HCT116 (cell line): ENCODE measurements at regions not wholly inside any gene's neighbourhood (a gene's known extent, or its start where the extent isn't known, plus 50 kb on each side); places are given as distances from the start of the nearest gene placed in this dataset.

ENCODE experiments used
- ATAC-seq: fragments of 200-7000 bp; cut with Tn5 transposase; 2 replicates; pipeline ENCODE4 v1.9.1; 2020; ENCODE audit warnings: mild to moderate bottlenecking, moderate library complexity
- BruUV-seq: library from RNA; stranded (reverse); fragments of 400-500 nt; replicated peaks from 2 replicates; lab custom pipeline; 2021; lab: Mats Ljungman, UMichigan
- CTCF ChIA-PET: fragments of 300-600 bp; sonication (Branson Sonifier 250); formaldehyde crosslinking; loops from one replicate; lab custom pipeline; 2021; ENCODE audit warnings: antibody characterized with exemption; lab: Charles Lee
- POLR2A ChIA-PET: fragments of 300-600, 350-600 bp; sonication (Branson Sonifier 250); formaldehyde crosslinking; loops from one replicate; lab custom pipeline; 2021; ENCODE audit warnings: antibody characterized with exemption; lab: Charles Lee
- RAD21 ChIA-PET, 2 experiments: fragments of 300-600 bp; sonication (Branson Sonifier 250); formaldehyde crosslinking; loops; one replicate each; lab custom pipeline; 2023; ENCODE audit warnings: low total read pairs in 2 of 2; ENCODE audit not compliant: uncharacterized antibody in 2 of 2, unreplicated experiment in 2 of 2, low non-redundant PET in 1 of 2; lab: Charles Lee
- DNase-seq: peaks from one replicate; pipeline ENCODE4 v3.0.0-alpha.2; 2010; ENCODE audit warnings: low read depth, low spot score
- H2AFZ ChIP-seq: fragments of 200-600 bp; shearing (Covaris generic), sonication (generic); 2 replicates; pipeline ENCODE4 v1.6.1; 2017; ENCODE audit warnings: low read depth, mixed run types, mixed read lengths, antibody characterized with exemption, low read length; ENCODE audit not compliant: poor library complexity, severe bottlenecking
- H3K27ac ChIP-seq: 2 replicates; pipeline ENCODE4 v1.5.1; 2012; ENCODE audit warnings: low read depth, low read length
- H3K27me3 ChIP-seq: fragments of 200-600 bp; sonication (generic); 2 replicates; pipeline ENCODE4 v1.6.1; 2016; ENCODE audit warnings: mixed run types, low read length, mixed read lengths; ENCODE audit not compliant: insufficient read depth
- H3K36me3 ChIP-seq, 2 experiments: fragments of 200-500 bp in 1 of 2; fragments of 200-600 bp in 1 of 2; sonication (Bioruptor generic) in 1 of 2; sonication (generic) in 1 of 2; 2 replicates each; pipeline versions ENCODE4 v1.5.1 to v1.6.1; 2014 to 2016; ENCODE audit warnings: low read length in 2 of 2, inconsistent platforms in 1 of 2, mixed read lengths in 1 of 2, mixed run types in 1 of 2; ENCODE audit not compliant: insufficient read depth in 2 of 2, control insufficient read depth in 1 of 2
- H3K4me1 ChIP-seq, 2 experiments: fragments of 200-600 bp in 1 of 2; sonication (generic) in 1 of 2; 2 replicates each; pipeline versions ENCODE4 v1.5.1 to v1.6.1; 2012 to 2017; ENCODE audit warnings: low read length in 2 of 2, inconsistent platforms in 1 of 2, mild to moderate bottlenecking in 1 of 2, mixed read lengths in 1 of 2, mixed run types in 1 of 2, moderate library complexity in 1 of 2; ENCODE audit not compliant: insufficient read depth in 2 of 2, control insufficient read depth in 1 of 2
- H3K4me2 ChIP-seq: fragments of 200-600 bp; sonication (generic); 2 replicates; pipeline ENCODE4 v1.6.1; 2017; ENCODE audit warnings: mixed run types, low read length, mixed read lengths
- H3K4me3 ChIP-seq, 2 experiments: fragments of 200-600 bp in 1 of 2; sonication (generic) in 1 of 2; replicated peaks in 1 of 2; 2 replicates each; pipeline ENCODE4 v1.5.1; 2011 to 2016; ENCODE audit warnings: low read length in 2 of 2, control low read depth in 1 of 2, low read depth in 1 of 2, mild to moderate bottlenecking in 1 of 2, mixed read lengths in 1 of 2, mixed run types in 1 of 2
- H3K79me2 ChIP-seq: fragments of 200-600 bp; sonication (generic); 2 replicates; pipeline ENCODE4 v1.6.1; 2017; ENCODE audit warnings: mild to moderate bottlenecking, mixed run types, low read length, moderate library complexity, mixed read lengths; ENCODE audit not compliant: insufficient read depth
- H3K9ac ChIP-seq: fragments of 200-600 bp; sonication (generic); 2 replicates; pipeline ENCODE4 v1.6.1; 2016; ENCODE audit warnings: low read length, mixed read lengths
- H3K9me2 ChIP-seq: fragments of 200-600 bp; sonication (generic), shearing (Covaris generic); 2 replicates; pipeline ENCODE4 v1.6.1; 2017; ENCODE audit warnings: mixed run types, mild to moderate bottlenecking, moderate library complexity; ENCODE audit not compliant: insufficient read depth
- H3K9me3 ChIP-seq, 2 experiments: fragments of 200-500 bp in 1 of 2; fragments of 200-600 bp in 1 of 2; sonication (Bioruptor generic) in 1 of 2; sonication (generic) in 1 of 2; 2 replicates each; pipeline ENCODE4 v1.6.1; 2014 to 2017; ENCODE audit warnings: low read length in 2 of 2, mixed read lengths in 2 of 2, inconsistent platforms in 1 of 2, low read depth in 1 of 2, mild to moderate bottlenecking in 1 of 2, mixed run types in 1 of 2, moderate library complexity in 1 of 2; ENCODE audit not compliant: control insufficient read depth in 1 of 2, insufficient read depth in 1 of 2
- H4K20me1 ChIP-seq: fragments of 200-600 bp; sonication (generic), shearing (Covaris generic); 2 replicates; pipeline ENCODE4 v1.6.1; 2017; ENCODE audit warnings: mixed run types, mild to moderate bottlenecking, moderate library complexity; ENCODE audit not compliant: insufficient read depth
- ATF3 ChIP-seq: IDR thresholded peaks from 2 replicates; pipeline ENCODE4 v1.6.1; 2012
- CBX3 ChIP-seq: IDR thresholded peaks from 2 replicates; pipeline ENCODE4 v1.6.1; 2012; ENCODE audit warnings: low read depth
- CEBPB ChIP-seq: IDR thresholded peaks from 2 replicates; pipeline ENCODE4 v1.6.1; 2012; ENCODE audit warnings: low read depth
- EZH2 ChIP-seq: fragments of 200-600 bp; sonication (generic); IDR thresholded peaks from 2 replicates; pipeline ENCODE4 v1.6.1; 2017; ENCODE audit warnings: antibody characterized with exemption, mixed run types
- EZH2phosphoT487 ChIP-seq: fragments of 200-600 bp; IDR thresholded peaks from 2 replicates; pipeline ENCODE4 v1.6.1; 2018; ENCODE audit warnings: antibody characterized with exemption, borderline replicate concordance
- FOSL1 ChIP-seq: IDR thresholded peaks from 2 replicates; pipeline ENCODE4 v1.6.1; 2012; ENCODE audit warnings: low read depth
- MAX ChIP-seq: IDR thresholded peaks from 2 replicates; pipeline ENCODE4 v1.6.1; 2012
- POLR2AphosphoS5 ChIP-seq: IDR thresholded peaks from 2 replicates; pipeline ENCODE4 v1.6.1; 2011; ENCODE audit warnings: mild to moderate bottlenecking, low read depth, low read length, moderate library complexity
- RAD21 ChIP-seq: IDR thresholded peaks from 2 replicates; pipeline ENCODE4 v1.6.1; 2012; ENCODE audit warnings: low read depth, mild to moderate bottlenecking
- REST ChIP-seq: IDR thresholded peaks from 2 replicates; pipeline ENCODE4 v1.6.1; 2012; ENCODE audit warnings: low read depth
- SIN3A ChIP-seq: IDR thresholded peaks from 2 replicates; pipeline ENCODE4 v1.6.1; 2012; ENCODE audit warnings: low read depth
- SP1 ChIP-seq: IDR thresholded peaks from 2 replicates; pipeline ENCODE4 v1.6.1; 2012; ENCODE audit warnings: low read depth
- SRF ChIP-seq: IDR thresholded peaks from 2 replicates; pipeline ENCODE4 v1.6.1; 2012; ENCODE audit warnings: low read depth
- YY1 ChIP-seq: IDR thresholded peaks from 2 replicates; pipeline ENCODE4 v1.6.1; 2011; ENCODE audit warnings: low read length, low read depth, moderate library complexity, mild to moderate bottlenecking; ENCODE audit not compliant: insufficient replicate concordance; ENCODE audit errors: extremely low read depth
- ZBTB33 ChIP-seq: IDR thresholded peaks from 2 replicates; pipeline ENCODE4 v1.6.1; 2011; ENCODE audit warnings: mild to moderate bottlenecking, low read length, moderate library complexity; ENCODE audit not compliant: insufficient replicate concordance; ENCODE audit errors: extremely low read depth
- ZFX ChIP-seq: fragments of 450-650 bp; IDR thresholded peaks from 2 replicates; pipeline ENCODE4 v1.6.1; 2017
- ZNF274 ChIP-seq: fragments of 200-500 bp; sonication (Bioruptor generic); IDR thresholded peaks from 2 replicates; pipeline ENCODE4 v1.6.1; 2014; ENCODE audit warnings: mild to moderate bottlenecking, low read depth, low read length, inconsistent platforms
- intact Hi-C: fragments of 100-400 bp; cut with micrococcal nuclease; formaldehyde crosslinking; loops from 2 replicates; pipeline ENCODE4 v1.10.0; 2022

GRCh38 chr7:3232228-3232627, 68.8 kb upstream of the SDK1 start:
- Histone ChIP-seq H3K4me1 (no peaks in the 10 kb centered on the region), H3K27ac (no peak overlapping the region), H4K20me1 (no peaks in the 10 kb centered on the region), H3K79me2 (no peaks in the 10 kb centered on the region), H3K4me3 (no peak overlapping the region), H3K27me3 (peaks cover 3% of the 10 kb centered on the region; the same call in 1 of the 2 replicates), H3K4me2 (no peak overlapping the region), H3K36me3 (no peaks in the 10 kb centered on the region), H3K9me2 (no peaks in the 10 kb centered on the region), H3K9ac (no peak overlapping the region), H2AFZ (no peak overlapping the region), H3K9me3 (no peaks in the 10 kb centered on the region)
- POLR2A ChIA-PET, result no interaction called here
- TF ChIP-seq YY1 (no peak), POLR2AphosphoS5 (no peak), CEBPB (no peak), RAD21 (no peak), SP1 (no peak), SIN3A (no peak), SRF (no peak), FOSL1 (no peak), ZNF274 (no peak), EZH2 (no peak), MAX (no peak), CBX3 (no peak)
- CTCF ChIA-PET, result no interaction called here
- intact Hi-C loops, result no loop called here
- RAD21 ChIA-PET, result no interaction called here
- ATAC-seq (no peak), DNase-seq (no peak)
- BruUV-seq, result no TSS peak

- intact Hi-C loops, result no loop called here
- ChIA-PET CTCF (no interaction called here), POLR2A (no interaction called here), RAD21 (no interaction called here)
- no peak overlapping the region for H3K9ac ChIP-seq
- H4K20me1 ChIP-seq, result no peaks in the 10 kb centered on the region
- H3K27me3 ChIP-seq, result peaks cover 3% of the 10 kb centered on the region; the same call in 1 of the 2 replicates
- H3K79me2 ChIP-seq, result no peaks in the 10 kb centered on the region
- no peak overlapping the region for H3K27ac ChIP-seq
- H3K4me1 ChIP-seq, result no peaks in the 10 kb centered on the region
- no peak overlapping the region for H3K4me2 ChIP-seq
- H2AFZ ChIP-seq, result no peak overlapping the region
- no peaks in the 10 kb centered on the region for H3K9me3 ChIP-seq
- no peak overlapping the region for H3K4me3 ChIP-seq
- H3K9me2 ChIP-seq, result no peaks in the 10 kb centered on the region
- no peak for DNase-seq
- no peak for ATAC-seq
- H3K36me3 ChIP-seq, result no peaks in the 10 kb centered on the region
- no TSS peak for BruUV-seq
- TF ChIP-seq ZFX (no peak), CEBPB (no peak), ZNF274 (no peak), ZBTB33 (no peak), ATF3 (no peak), RAD21 (no peak), EZH2phosphoT487 (no peak), REST (no peak)
Observed at GRCh38 chr7:3233301-3233700, 67.8 kb upstream of the SDK1 start.
